HUES48 (cell line): ENCODE measurements at regions not wholly inside any gene's neighbourhood (a gene's known extent, or its start where the extent isn't known, plus 50 kb on each side); places are given as distances from the start of the nearest gene placed in this dataset.

Experiments
- H3K27ac ChIP-seq: one replicate; pipeline ENCODE4 v1.7.0; 2013; ENCODE audit warnings: low read depth, low read length, inconsistent platforms
- H3K27me3 ChIP-seq: 2 replicates; pipeline ENCODE4 v1.6.1; 2013; ENCODE audit warnings: mild to moderate bottlenecking, low read length; ENCODE audit not compliant: control insufficient read depth, insufficient read depth
- H3K36me3 ChIP-seq: 2 replicates; pipeline ENCODE4 v1.6.1; 2013; ENCODE audit warnings: low read length; ENCODE audit not compliant: control insufficient read depth, insufficient read depth
- H3K4me1 ChIP-seq: 2 replicates; pipeline ENCODE4 v1.6.1; 2013; ENCODE audit warnings: mild to moderate bottlenecking, low read length; ENCODE audit not compliant: control insufficient read depth, insufficient read depth
- H3K4me3 ChIP-seq: 2 replicates; pipeline ENCODE4 v1.5.1; 2013; ENCODE audit warnings: mild to moderate bottlenecking, low read depth, low read length
- H3K9ac ChIP-seq: 2 replicates; pipeline ENCODE4 v1.6.1; 2013; ENCODE audit warnings: mild to moderate bottlenecking, low read depth, low read length, moderate library complexity
- H3K9me3 ChIP-seq: 2 replicates; pipeline ENCODE4 v1.6.1; 2013; ENCODE audit warnings: low read length; ENCODE audit not compliant: control insufficient read depth, insufficient read depth

- Histone ChIP-seq H3K4me3 (no peak overlapping the region), H3K4me1 (peaks cover 61% of the 10 kb centered on the region), H3K27me3 (no peaks in the 10 kb centered on the region), H3K36me3 (no peaks in the 10 kb centered on the region), H3K9ac (no peak overlapping the region), H3K9me3 (no peaks in the 10 kb centered on the region), H3K27ac (no peak overlapping the region)
These were observed 733.3 kb upstream of the FANCL start for GRCh38 chr2:58974426-58974825.

GRCh38 chr2:58973811-58974281 lies 732.7 kb upstream of the FANCL start:
- Histone ChIP-seq H3K27me3 (no peaks in the 10 kb centered on the region), H3K4me1 (peaks cover 61% of the 10 kb centered on the region), H3K27ac (no peak overlapping the region)

GRCh38 chr2:58972737-58973136 lies 731.6 kb upstream of the FANCL start:
- Histone ChIP-seq H3K27me3 (no peaks in the 10 kb centered on the region), H3K9ac (no peak overlapping the region), H3K4me1 (peaks cover 59% of the 10 kb centered on the region), H3K9me3 (no peaks in the 10 kb centered on the region), H3K27ac (no peak overlapping the region), H3K36me3 (no peaks in the 10 kb centered on the region), H3K4me3 (no peak overlapping the region)

More at GRCh38 chr2:58973811-58974281, 732.7 kb upstream of the FANCL start:
- no peaks in the 10 kb centered on the region for H3K9me3 ChIP-seq
- H3K4me3 ChIP-seq: no peak overlapping the region; the same call in 1 of the 2 replicates
- no peak overlapping the region for H3K9ac ChIP-seq
- H3K36me3 ChIP-seq: no peaks in the 10 kb centered on the region

GRCh38 chr2:58971511-58972360 lies 730.6 kb upstream of the FANCL start:
- H3K9me3 ChIP-seq: no peaks in the 10 kb centered on the region
- peaks cover 49% of the 10 kb centered on the region for H3K4me1 ChIP-seq
- H3K4me3 ChIP-seq: no peak overlapping the region
- no peak overlapping the region for H3K9ac ChIP-seq
- H3K27ac ChIP-seq: no peak overlapping the region
- no peaks in the 10 kb centered on the region for H3K36me3 ChIP-seq
- no peaks in the 10 kb centered on the region for H3K27me3 ChIP-seq

- no peaks in the 10 kb centered on the region for H3K36me3 ChIP-seq
- H3K4me1 ChIP-seq: peaks cover 36% of the 10 kb centered on the region
- H3K9ac ChIP-seq: no peak overlapping the region
- no peak overlapping the region for H3K4me3 ChIP-seq
- H3K27ac ChIP-seq: no peak overlapping the region
- H3K9me3 ChIP-seq: no peaks in the 10 kb centered on the region
- no peaks in the 10 kb centered on the region for H3K27me3 ChIP-seq
These were observed 729.2 kb upstream of the FANCL start for GRCh38 chr2:58970365-58970764.

- Histone ChIP-seq H3K4me1 (peaks cover 21% of the 10 kb centered on the region), H3K27me3 (no peaks in the 10 kb centered on the region), H3K9ac (no peak overlapping the region), H3K9me3 (no peaks in the 10 kb centered on the region), H3K4me3 (no peak overlapping the region), H3K36me3 (no peaks in the 10 kb centered on the region), H3K27ac (no peak overlapping the region)
These were observed 727.8 kb upstream of the FANCL start for GRCh38 chr2:58968885-58969284.

GRCh38 chr2:58967736-58968135 lies 726.6 kb upstream of the FANCL start:
- Histone ChIP-seq H3K27ac (no peak overlapping the region), H3K9ac (no peak overlapping the region), H3K27me3 (no peaks in the 10 kb centered on the region), H3K4me1 (peaks cover 13% of the 10 kb centered on the region), H3K9me3 (no peaks in the 10 kb centered on the region), H3K36me3 (no peaks in the 10 kb centered on the region), H3K4me3 (no peak overlapping the region)

GRCh38 chr2:58965602-58966001 lies 724.5 kb upstream of the FANCL start:
- H3K4me3 ChIP-seq: no peak overlapping the region
- no peaks in the 10 kb centered on the region for H3K4me1 ChIP-seq
- H3K27me3 ChIP-seq: no peaks in the 10 kb centered on the region
- no peaks in the 10 kb centered on the region for H3K36me3 ChIP-seq
- no peak overlapping the region for H3K9ac ChIP-seq
- no peaks in the 10 kb centered on the region for H3K9me3 ChIP-seq
- H3K27ac ChIP-seq: no peak overlapping the region

- H3K27ac ChIP-seq: no peak overlapping the region
- H3K9me3 ChIP-seq: no peaks in the 10 kb centered on the region
- no peak overlapping the region for H3K9ac ChIP-seq
- no peaks in the 10 kb centered on the region for H3K27me3 ChIP-seq
- no peak overlapping the region for H3K4me3 ChIP-seq
- H3K4me1 ChIP-seq: peaks cover 24% of the 10 kb centered on the region
- H3K36me3 ChIP-seq: no peaks in the 10 kb centered on the region
These were observed 718.9 kb upstream of the FANCL start for GRCh38 chr2:58959996-58960395.

GRCh38 chr2:58957188-58957840 lies 716.2 kb upstream of the FANCL start:
- Histone ChIP-seq H3K4me1 (peaks cover 48% of the 10 kb centered on the region), H3K9me3 (no peaks in the 10 kb centered on the region), H3K27me3 (no peaks in the 10 kb centered on the region), H3K9ac (no peak overlapping the region), H3K27ac (no peak overlapping the region), H3K4me3 (no peak overlapping the region), H3K36me3 (no peaks in the 10 kb centered on the region)

GRCh38 chr2:58954880-58955385 lies 713.8 kb upstream of the FANCL start:
- H3K36me3 ChIP-seq: no peaks in the 10 kb centered on the region
- no peaks in the 10 kb centered on the region for H3K9me3 ChIP-seq
- peaks cover 56% of the 10 kb centered on the region for H3K4me1 ChIP-seq
- H3K27ac ChIP-seq: no peak overlapping the region
- no peak overlapping the region for H3K9ac ChIP-seq
- H3K4me3 ChIP-seq: peak overlapping the region; percentile 27; the same call in 1 of the 2 replicates
- no peaks in the 10 kb centered on the region for H3K27me3 ChIP-seq
